HG02981 (cell line): ENCODE measurements at regions not wholly inside any gene's neighbourhood (a gene's known extent, or its start where the extent isn't known, plus 50 kb on each side); places are given as distances from the start of the nearest gene placed in this dataset.
"Not testable (repeated sequence)": the region's sequence is repeated elsewhere in the genome, so short reads cannot be mapped to it uniquely, and the experiment has no call there.

Experiments used
- ATAC-seq: cut with Tn5 transposase; IDR thresholded peaks from one replicate; pipeline ENCODE4 v1.9.1; 2021; ENCODE audit warnings: mild to moderate bottlenecking, moderate library complexity; ENCODE audit not compliant: unreplicated experiment

- not testable (repeated sequence) for ATAC-seq
Measured at GRCh38 chr16:88161623-88162275, 210.5 kb downstream of the BANP start.

GRCh38 chr16:88162778-88163177 lies 211.5 kb downstream of the BANP start:
- ATAC-seq = not testable (repeated sequence)

GRCh38 chr16:88164196-88165039 lies 213.2 kb downstream of the BANP start:
- ATAC-seq = not testable (repeated sequence)

- not testable (repeated sequence) for ATAC-seq
Measured at GRCh38 chr16:88165040-88165544, 213.9 kb downstream of the BANP start.

- not testable (repeated sequence) for ATAC-seq
Measured at GRCh38 chr16:88165683-88166082, 214.4 kb downstream of the BANP start.

- not testable (repeated sequence) for ATAC-seq
Measured at GRCh38 chr16:88166209-88166773, 215.1 kb downstream of the BANP start.

- ATAC-seq = not testable (repeated sequence)
Measured at GRCh38 chr16:88167798-88168556, 214.8 kb upstream of the ZNF469 start.

GRCh38 chr16:88168557-88168949 lies 214.2 kb upstream of the ZNF469 start:
- not testable (repeated sequence) for ATAC-seq

GRCh38 chr16:88169136-88169830 lies 213.5 kb upstream of the ZNF469 start:
- ATAC-seq = not testable (repeated sequence)

- not testable (repeated sequence) for ATAC-seq
Measured at GRCh38 chr16:88169831-88170165, 213.0 kb upstream of the ZNF469 start.

GRCh38 chr16:88170528-88170991 lies 212.2 kb upstream of the ZNF469 start:
- no peak for ATAC-seq

GRCh38 chr16:88171126-88171525 lies 211.6 kb upstream of the ZNF469 start:
- not testable (repeated sequence) for ATAC-seq

- not testable (repeated sequence) for ATAC-seq
Measured at GRCh38 chr16:88176184-88176583, 206.6 kb upstream of the ZNF469 start.

- ATAC-seq = not testable (repeated sequence)
Measured at GRCh38 chr16:88176591-88177180, 206.1 kb upstream of the ZNF469 start.

GRCh38 chr16:88178251-88178650 lies 204.5 kb upstream of the ZNF469 start:
- not testable (repeated sequence) for ATAC-seq

- ATAC-seq = not testable (repeated sequence)
Measured at GRCh38 chr16:88178896-88179295, 203.9 kb upstream of the ZNF469 start.

- not testable (repeated sequence) for ATAC-seq
Measured at GRCh38 chr16:88182967-88183881, 199.5 kb upstream of the ZNF469 start.

- not testable (repeated sequence) for ATAC-seq
Measured at GRCh38 chr16:88184053-88184452, 198.7 kb upstream of the ZNF469 start.
